Muscle of leg (tissue), 3 donors: ENCODE measurements at regions not wholly inside any gene's neighbourhood (a gene's known extent, or its start where the extent isn't known, plus 50 kb on each side); places are given as distances from the start of the nearest gene placed in this dataset.

Experiments
- DNase-seq: peaks from one replicate; pipeline ENCODE4 v3.0.0; 2013
- H3K27ac ChIP-seq: one replicate; pipeline ENCODE4 v1.5.1; 2013; ENCODE audit warnings: mild to moderate bottlenecking, low read length, control low read depth
- H3K27me3 ChIP-seq: one replicate; pipeline ENCODE4 v1.6.1; 2013; ENCODE audit warnings: low read length; ENCODE audit not compliant: control insufficient read depth, insufficient read depth
- H3K36me3 ChIP-seq: one replicate; pipeline ENCODE4 v1.6.1; 2013; ENCODE audit warnings: low read length; ENCODE audit not compliant: control insufficient read depth, insufficient read depth
- H3K4me1 ChIP-seq: one replicate; pipeline ENCODE4 v1.6.1; 2013; ENCODE audit warnings: low read length; ENCODE audit not compliant: control insufficient read depth, insufficient read depth
- H3K4me3 ChIP-seq: one replicate; pipeline ENCODE4 v1.5.1; 2013; ENCODE audit warnings: low read length, control low read depth
- H3K9me3 ChIP-seq: replicated peaks from 2 replicates; pipeline ENCODE4 v1.6.1; 2013; ENCODE audit warnings: low read depth, low read length; ENCODE audit not compliant: control insufficient read depth
- WGBS: methylation state at CpG from one replicate; pipeline ENCODE4 v1.1.5; 2013; ENCODE audit warnings: missing lambda C conversion rate; ENCODE audit not compliant: insufficient coverage; 5-methylcytosine and 5-hydroxymethylcytosine counted together

- no peak overlapping the region for H3K4me3 ChIP-seq
- H3K9me3 ChIP-seq = no peaks in the 10 kb centered on the region
- no peaks in the 10 kb centered on the region for H3K36me3 ChIP-seq
- DNase-seq = no peak
- no peak overlapping the region for H3K27ac ChIP-seq
- no peaks in the 10 kb centered on the region for H3K4me1 ChIP-seq
- H3K27me3 ChIP-seq = no peaks in the 10 kb centered on the region
These were observed 487.4 kb downstream of the ZEB2 start for GRCh38 chr2:144032566-144032965.

GRCh38 chr2:144030791-144031190 lies 489.1 kb downstream of the ZEB2 start:
- Histone ChIP-seq H3K36me3 (no peaks in the 10 kb centered on the region), H3K27me3 (no peaks in the 10 kb centered on the region), H3K9me3 (no peaks in the 10 kb centered on the region), H3K27ac (no peak overlapping the region), H3K4me3 (no peak overlapping the region), H3K4me1 (no peaks in the 10 kb centered on the region)
- WGBS = 100% methylated on average over 1 of the region's 5 CpGs
- no peak for DNase-seq

DNA sequence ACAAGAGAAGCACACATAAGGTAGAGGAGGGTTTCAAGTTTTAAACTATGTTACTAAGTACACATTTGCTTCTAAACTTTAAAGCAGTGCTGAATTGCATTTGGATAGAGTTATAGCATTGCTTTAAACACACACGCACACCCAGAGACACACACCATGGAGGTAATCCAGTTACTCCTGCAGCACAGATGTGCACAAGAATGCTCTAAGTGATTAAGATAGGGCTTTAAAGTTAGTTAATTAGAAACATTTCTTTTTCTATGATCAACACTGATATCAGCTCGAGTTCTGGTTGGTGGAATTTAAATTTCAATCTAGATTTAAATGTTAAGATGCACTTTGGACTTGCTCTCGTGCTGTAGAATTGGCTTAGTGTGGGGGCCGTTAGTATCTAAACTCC lies 492.3 kb downstream of the ZEB2 start:
- WGBS = no CpG with 5 or more reads among the region's 4 CpGs
- Histone ChIP-seq H3K4me3 (no peak overlapping the region), H3K27me3 (no peaks in the 10 kb centered on the region), H3K9me3 (no peaks in the 10 kb centered on the region), H3K36me3 (no peaks in the 10 kb centered on the region), H3K4me1 (no peaks in the 10 kb centered on the region), H3K27ac (no peak overlapping the region)
- DNase-seq = no peak

DNA sequence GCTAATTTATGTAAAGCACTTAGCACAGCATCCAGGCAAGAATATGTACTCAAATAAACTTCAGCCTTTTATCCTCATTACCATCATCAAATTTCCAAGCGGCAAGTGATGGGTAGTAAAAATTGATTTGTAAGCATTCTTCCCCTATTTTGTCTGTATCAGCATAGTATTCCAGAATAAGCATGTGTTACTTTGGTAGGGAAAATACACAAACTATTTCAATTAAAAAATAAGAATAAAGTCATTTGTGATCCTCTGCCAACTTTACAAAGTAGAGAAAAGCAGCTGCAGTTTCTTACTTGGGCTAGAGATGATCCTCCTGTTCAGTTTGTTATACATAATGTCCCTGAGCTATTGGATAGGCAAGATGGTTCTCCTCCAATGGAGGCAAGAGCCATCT lies 493.2 kb downstream of the ZEB2 start:
- no peak overlapping the region for H3K4me3 ChIP-seq
- H3K4me1 ChIP-seq = no peaks in the 10 kb centered on the region
- no peak overlapping the region for H3K27ac ChIP-seq
- H3K9me3 ChIP-seq = peaks cover 2% of the 10 kb centered on the region
- DNase-seq = no peak
- no CpG with 5 or more reads among the region's 1 CpG for WGBS
- H3K27me3 ChIP-seq = no peaks in the 10 kb centered on the region
- H3K36me3 ChIP-seq = no peaks in the 10 kb centered on the region

DNA sequence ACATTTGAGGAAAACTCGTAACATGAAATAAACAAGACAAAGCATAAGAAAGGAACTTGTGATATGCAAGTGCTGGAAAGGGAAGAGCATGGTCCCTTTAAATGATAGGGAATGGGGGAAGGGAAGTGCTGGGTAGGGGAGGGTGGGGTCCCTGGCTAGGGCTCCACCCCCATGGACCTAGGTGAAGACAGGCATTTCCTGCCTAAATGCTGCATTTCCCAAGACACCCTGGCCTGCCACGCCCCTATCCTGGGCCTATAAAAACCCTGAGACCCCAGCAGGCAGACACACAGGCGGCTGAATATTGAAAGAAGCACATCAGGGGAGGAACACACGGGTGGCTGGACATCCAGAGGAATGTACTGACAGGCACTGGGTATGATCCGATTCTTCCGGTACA lies 499.9 kb downstream of the ZEB2 start:
- no peaks in the 10 kb centered on the region for H3K27me3 ChIP-seq
- no peak for DNase-seq
- 83% methylated on average over 3 of the region's 6 CpGs for WGBS
- no peak overlapping the region for H3K27ac ChIP-seq
- H3K4me3 ChIP-seq = no peak overlapping the region
- no peaks in the 10 kb centered on the region for H3K4me1 ChIP-seq
- H3K9me3 ChIP-seq = peaks cover 6% of the 10 kb centered on the region
- H3K36me3 ChIP-seq = no peaks in the 10 kb centered on the region

- no peak for DNase-seq
- H3K4me1 ChIP-seq = no peaks in the 10 kb centered on the region
- no peaks in the 10 kb centered on the region for H3K27me3 ChIP-seq
- H3K9me3 ChIP-seq = no peaks in the 10 kb centered on the region
- WGBS = no CpG with 5 or more reads among the region's 6 CpGs
- H3K27ac ChIP-seq = no peak overlapping the region
- H3K4me3 ChIP-seq = no peak overlapping the region
- no peaks in the 10 kb centered on the region for H3K36me3 ChIP-seq
These were observed 504.2 kb downstream of the ZEB2 start for GRCh38 chr2:144015655-144016245.

DNA sequence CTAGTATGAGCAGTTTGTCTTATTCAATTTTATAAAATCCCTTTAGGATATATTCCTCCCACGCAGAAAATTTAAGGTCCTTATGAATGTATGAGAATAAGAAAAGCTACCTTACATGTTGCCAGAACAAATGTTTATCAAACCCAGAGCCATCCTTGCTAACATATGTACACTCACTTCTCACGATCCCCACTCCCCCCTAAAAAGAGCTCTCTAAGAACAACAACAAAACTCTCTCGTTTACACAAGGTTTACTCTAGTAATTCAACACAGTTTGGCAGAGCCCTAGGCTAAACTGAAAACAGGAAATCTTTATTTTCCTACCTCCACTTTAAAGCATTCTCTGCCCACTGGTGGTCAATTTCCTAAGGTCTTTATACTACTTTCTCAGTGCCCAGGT lies 504.9 kb downstream of the ZEB2 start:
- Histone ChIP-seq H3K36me3 (no peaks in the 10 kb centered on the region), H3K27me3 (no peaks in the 10 kb centered on the region), H3K27ac (no peak overlapping the region), H3K4me1 (no peaks in the 10 kb centered on the region), H3K9me3 (no peaks in the 10 kb centered on the region), H3K4me3 (no peak overlapping the region)
- no peak for DNase-seq
- 50% methylated on average over 2 of the region's 3 CpGs for WGBS

- Histone ChIP-seq H3K9me3 (no peaks in the 10 kb centered on the region), H3K4me1 (no peaks in the 10 kb centered on the region), H3K27me3 (no peaks in the 10 kb centered on the region), H3K36me3 (no peaks in the 10 kb centered on the region), H3K27ac (no peak overlapping the region), H3K4me3 (no peak overlapping the region)
- WGBS = no CpG with 5 or more reads among the region's 5 CpGs
- DNase-seq = no peak
These were observed 505.8 kb downstream of the ZEB2 start for GRCh38 chr2:144014103-144014502.

DNA sequence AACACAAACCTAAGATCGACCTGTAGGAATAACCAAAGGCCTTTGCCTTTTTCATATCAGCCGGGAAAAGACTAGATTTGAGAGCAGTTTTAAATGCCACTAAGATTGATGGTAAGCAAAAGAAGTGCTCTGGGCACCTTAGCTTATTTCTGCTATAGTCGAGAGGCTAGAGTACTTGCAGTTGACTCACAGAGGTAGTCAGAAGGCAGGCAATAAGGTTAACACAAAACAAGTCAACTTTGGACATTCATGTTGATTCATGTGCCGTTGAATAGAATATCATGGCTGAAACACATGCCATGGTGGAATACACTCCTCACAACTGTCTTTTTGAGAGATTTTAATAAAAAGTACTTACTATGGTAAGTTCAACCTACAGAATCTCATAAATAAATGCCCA lies 507.6 kb downstream of the ZEB2 start:
- Histone ChIP-seq H3K4me1 (no peaks in the 10 kb centered on the region), H3K9me3 (no peaks in the 10 kb centered on the region), H3K27me3 (no peaks in the 10 kb centered on the region), H3K27ac (no peak overlapping the region), H3K4me3 (no peak overlapping the region), H3K36me3 (no peaks in the 10 kb centered on the region)
- DNase-seq = no peak
- 100% methylated on average over 3 of the region's 4 CpGs for WGBS

DNA sequence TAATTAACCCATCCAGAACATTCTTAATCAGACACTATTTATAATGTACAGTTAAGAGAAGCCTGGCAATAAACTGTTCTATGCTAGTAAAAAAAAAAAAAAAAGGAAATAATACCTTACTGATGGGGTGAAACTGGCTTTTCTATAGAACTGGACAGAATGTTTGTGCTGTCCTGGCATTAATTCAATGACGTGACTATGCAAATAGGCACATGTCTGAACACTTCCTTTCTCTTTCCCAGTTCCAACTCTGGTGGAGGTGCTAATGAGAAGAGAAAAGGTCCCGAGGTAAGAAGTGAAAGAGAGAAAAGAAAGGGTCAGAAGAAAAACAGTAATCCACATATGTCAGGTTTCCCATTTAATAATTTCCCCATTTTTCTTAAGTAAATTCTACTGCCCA lies 508.4 kb downstream of the ZEB2 start:
- Histone ChIP-seq H3K4me3 (no peak overlapping the region), H3K27ac (no peak overlapping the region), H3K4me1 (no peaks in the 10 kb centered on the region), H3K9me3 (no peaks in the 10 kb centered on the region), H3K27me3 (no peaks in the 10 kb centered on the region), H3K36me3 (no peaks in the 10 kb centered on the region)
- WGBS = no CpG with 5 or more reads among the region's 2 CpGs
- DNase-seq = no peak

DNA sequence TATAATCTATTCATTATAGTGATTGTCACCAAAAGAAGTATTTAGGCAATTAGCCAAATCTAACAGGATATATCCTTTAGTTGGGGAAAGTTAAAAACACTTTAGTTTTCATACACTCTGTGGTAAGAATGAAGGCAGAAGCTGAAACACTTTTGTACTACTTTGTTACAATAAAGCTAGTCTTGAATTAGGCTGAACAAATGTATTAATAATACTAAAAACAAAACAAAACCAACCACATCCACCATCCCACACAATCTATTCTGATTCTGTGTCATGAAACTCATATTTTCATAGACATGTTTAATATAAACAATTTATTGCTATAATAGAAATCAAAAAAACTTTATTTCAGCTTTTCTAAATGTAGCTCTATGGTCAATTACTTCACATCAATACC lies 508.8 kb downstream of the ZEB2 start:
- Histone ChIP-seq H3K4me1 (no peaks in the 10 kb centered on the region), H3K36me3 (no peaks in the 10 kb centered on the region), H3K4me3 (no peak overlapping the region), H3K27me3 (no peaks in the 10 kb centered on the region), H3K27ac (no peak overlapping the region), H3K9me3 (no peaks in the 10 kb centered on the region)
- DNase-seq = no peak
